ENCODE measurements at regions not wholly inside any gene's neighbourhood (a gene's known extent, or its start where the extent isn't known, plus 50 kb on each side); places are given as distances from the start of the nearest gene placed in this dataset.

GRCh38 chr5:153223376-153223775 lies 267.1 kb upstream of the GRIA1 start:
- H4K20me1 ChIP-seq (ENCODE audit: control insufficient read depth, insufficient read depth, low read length, poor library complexity, severe bottlenecking): no peaks in the 10 kb centered on the region
- intact Hi-C loops (cut with micrococcal nuclease): no loop called here
- H3K4me2 ChIP-seq (replicated peaks; ENCODE audit: low read depth, low read length, poor library complexity, severe bottlenecking): no peak overlapping the region
- H3K4me1 Mint-ChIP-seq: no peaks in the 10 kb centered on the region
- no peak for ATAC-seq (ENCODE audit: low read depth)
- no peaks in the 10 kb centered on the region for H3K9me3 ChIP-seq (ENCODE audit: control extremely low read depth in 1 of 3, control insufficient read depth in 2 of 3, insufficient read depth in 1 of 3, low read length in 2 of 3)
- 89% methylated on average over 4 of the region's 6 CpGs for WGBS (ENCODE audit: insufficient coverage)
- no peak for TF ChIP-seq EZH2 (IDR thresholded peaks at IDR 0.05; ENCODE audit: borderline replicate concordance, insufficient read depth, low read depth, low read length, poor library complexity, severe bottlenecking)
- TF ChIP-seq CTCF (IDR thresholded peaks at IDR 0.05): no peak
- no peaks in the 10 kb centered on the region for H3K27me3 ChIP-seq (replicated peaks in 1 of 4; ENCODE audit: control extremely low read depth in 1 of 4, control insufficient read depth in 3 of 4, insufficient read depth in 4 of 4, low read length in 3 of 4)
- H3K4me3 Mint-ChIP-seq: no peak overlapping the region
- no peak overlapping the region for H2AFZ ChIP-seq (ENCODE audit: insufficient read depth, low read depth, low read length, poor library complexity, severe bottlenecking)
- H3K27ac Mint-ChIP-seq: no peak overlapping the region
- DNase-seq: no peak
- ChIA-PET POLR2A (no interaction called here), CTCF (no interaction called here)
- no peaks in the 10 kb centered on the region for H3K36me3 ChIP-seq (replicated peaks in 1 of 2; ENCODE audit: control extremely low read depth in 1 of 2, control insufficient read depth in 1 of 2, extremely low read depth in 1 of 2, insufficient read depth in 2 of 2, low read length in 1 of 2)
- H3K9ac ChIP-seq (ENCODE audit: low read length): no peak overlapping the region
- no peak overlapping the region for H3K27ac ChIP-seq (ENCODE audit: low read length in 2 of 2)
- H3K4me3 ChIP-seq (ENCODE audit: control extremely low read depth in 1 of 5, extremely low read depth in 1 of 5, insufficient read depth in 1 of 5, low read depth in 2 of 5, low read length in 4 of 5): no peak overlapping the region
- H3K9me3 Mint-ChIP-seq (ENCODE audit: insufficient read depth): peaks cover 5% of the 10 kb centered on the region
- no peaks in the 10 kb centered on the region for H3K27me3 Mint-ChIP-seq
- no peaks in the 10 kb centered on the region for H3K79me2 ChIP-seq (ENCODE audit: control insufficient read depth, insufficient read depth, low read length)
- H3K4me1 ChIP-seq (ENCODE audit: control insufficient read depth in 2 of 2, insufficient read depth in 2 of 2, low read length in 2 of 2): no peaks in the 10 kb centered on the region

GRCh38 chr5:153224651-153225050 lies 265.8 kb upstream of the GRIA1 start:
- H3K4me1 Mint-ChIP-seq: no peaks in the 10 kb centered on the region
- H3K27me3 ChIP-seq (replicated peaks in 1 of 4; ENCODE audit: control extremely low read depth in 1 of 4, control insufficient read depth in 3 of 4, insufficient read depth in 4 of 4, low read length in 3 of 4): no peaks in the 10 kb centered on the region
- no peak for DNase-seq
- no peaks in the 10 kb centered on the region for H4K20me1 ChIP-seq (ENCODE audit: control insufficient read depth, insufficient read depth, low read length, poor library complexity, severe bottlenecking)
- H3K36me3 ChIP-seq (replicated peaks in 1 of 2; ENCODE audit: control extremely low read depth in 1 of 2, control insufficient read depth in 1 of 2, extremely low read depth in 1 of 2, insufficient read depth in 2 of 2, low read length in 1 of 2): no peaks in the 10 kb centered on the region
- H2AFZ ChIP-seq (ENCODE audit: insufficient read depth, low read depth, low read length, poor library complexity, severe bottlenecking): no peak overlapping the region
- no peak overlapping the region for H3K27ac Mint-ChIP-seq
- no peak overlapping the region for H3K4me3 Mint-ChIP-seq
- H3K4me3 ChIP-seq (ENCODE audit: control extremely low read depth in 1 of 5, extremely low read depth in 1 of 5, insufficient read depth in 1 of 5, low read depth in 2 of 5, low read length in 4 of 5): no peak overlapping the region
- no peaks in the 10 kb centered on the region for H3K4me1 ChIP-seq (ENCODE audit: control insufficient read depth in 2 of 2, insufficient read depth in 2 of 2, low read length in 2 of 2)
- no peaks in the 10 kb centered on the region for H3K9me3 ChIP-seq (ENCODE audit: control extremely low read depth in 1 of 3, control insufficient read depth in 2 of 3, insufficient read depth in 1 of 3, low read length in 2 of 3)
- ChIA-PET POLR2A (no interaction called here), CTCF (no interaction called here)
- H3K9me3 Mint-ChIP-seq (ENCODE audit: insufficient read depth): peaks cover 2% of the 10 kb centered on the region
- no peaks in the 10 kb centered on the region for H3K79me2 ChIP-seq (ENCODE audit: control insufficient read depth, insufficient read depth, low read length)
- H3K9ac ChIP-seq (ENCODE audit: low read length): no peak overlapping the region
- no peaks in the 10 kb centered on the region for H3K27me3 Mint-ChIP-seq
- no peak overlapping the region for H3K4me2 ChIP-seq (replicated peaks; ENCODE audit: low read depth, low read length, poor library complexity, severe bottlenecking)
- H3K27ac ChIP-seq (ENCODE audit: low read length in 2 of 2): no peak overlapping the region
- intact Hi-C loops (cut with micrococcal nuclease): no loop called here
- no peak for TF ChIP-seq CTCF (IDR thresholded peaks at IDR 0.05)
- no peak for TF ChIP-seq EZH2 (IDR thresholded peaks at IDR 0.05; ENCODE audit: borderline replicate concordance, insufficient read depth, low read depth, low read length, poor library complexity, severe bottlenecking)
- no peak for ATAC-seq (ENCODE audit: low read depth)
